ENCODE measurements at regions not wholly inside any gene's neighbourhood (a gene's known extent, or its start where the extent isn't known, plus 50 kb on each side); places are given as distances from the start of the nearest gene placed in this dataset.

- TF ChIP-seq POLR2AphosphoS5 (IDR thresholded peaks at IDR 0.05; ENCODE audit: low read depth) (no peak), GABPA (IDR thresholded peaks at IDR 0.05; ENCODE audit: low read depth) (no peak), REST (IDR thresholded peaks at IDR 0.05; ENCODE audit: insufficient replicate concordance, low read depth) (no peak), CTCF (IDR thresholded peaks at IDR 0.05; ENCODE audit: insufficient read depth, low read length) (no peak), SPI1 (IDR thresholded peaks at IDR 0.05; ENCODE audit: borderline replicate concordance, low read depth) (no peak)
- Histone ChIP-seq H3K4me3 (replicated peaks; ENCODE audit: insufficient read depth, low read length) (no peak overlapping the region), H3K27me3 (ENCODE audit: insufficient read depth, poor library complexity, severe bottlenecking) (no peaks in the 10 kb centered on the region), H3K27ac (replicated peaks) (no peak overlapping the region)
- no peak for DNase-seq (ENCODE audit: low read depth in 1 of 2, low spot score in 1 of 2)
These were observed 609.5 kb downstream of the AACS start for GRCh38 chr12:125674554-125675338.

GRCh38 chr12:125676366-125676765, 611.1 kb downstream of the AACS start:
- TF ChIP-seq GABPA (IDR thresholded peaks at IDR 0.05; ENCODE audit: low read depth), result no peak
- TF ChIP-seq REST (IDR thresholded peaks at IDR 0.05; ENCODE audit: insufficient replicate concordance, low read depth), result no peak
- no peak for TF ChIP-seq CTCF (IDR thresholded peaks at IDR 0.05; ENCODE audit: insufficient read depth, low read length)
- TF ChIP-seq SPI1 (IDR thresholded peaks at IDR 0.05; ENCODE audit: borderline replicate concordance, low read depth), result no peak
- TF ChIP-seq POLR2AphosphoS5 (IDR thresholded peaks at IDR 0.05; ENCODE audit: low read depth), result no peak
- H3K27me3 ChIP-seq (ENCODE audit: insufficient read depth, poor library complexity, severe bottlenecking), result no peaks in the 10 kb centered on the region
- no peak for DNase-seq (ENCODE audit: low read depth in 1 of 2, low spot score in 1 of 2)
- no peak overlapping the region for H3K27ac ChIP-seq (replicated peaks)
- no peak overlapping the region for H3K4me3 ChIP-seq (replicated peaks; ENCODE audit: insufficient read depth, low read length)

- H3K27me3 ChIP-seq (ENCODE audit: insufficient read depth, poor library complexity, severe bottlenecking), result no peaks in the 10 kb centered on the region
- no peak for DNase-seq (ENCODE audit: low read depth in 1 of 2, low spot score in 1 of 2)
- no peak overlapping the region for H3K27ac ChIP-seq (replicated peaks)
- TF ChIP-seq REST (IDR thresholded peaks at IDR 0.05; ENCODE audit: insufficient replicate concordance, low read depth), result no peak
- no peak for TF ChIP-seq POLR2AphosphoS5 (IDR thresholded peaks at IDR 0.05; ENCODE audit: low read depth)
- TF ChIP-seq SPI1 (IDR thresholded peaks at IDR 0.05; ENCODE audit: borderline replicate concordance, low read depth), result no peak
- TF ChIP-seq CTCF (IDR thresholded peaks at IDR 0.05; ENCODE audit: insufficient read depth, low read length), result no peak
- TF ChIP-seq GABPA (IDR thresholded peaks at IDR 0.05; ENCODE audit: low read depth), result no peak
- no peak overlapping the region for H3K4me3 ChIP-seq (replicated peaks; ENCODE audit: insufficient read depth, low read length)
These were observed 612.6 kb downstream of the AACS start for GRCh38 chr12:125677829-125678228.

All from HL-60 (cell line).